GM21381 (cell line): ENCODE measurements at regions not wholly inside any gene's neighbourhood (a gene's known extent, or its start where the extent isn't known, plus 50 kb on each side); places are given as distances from the start of the nearest gene placed in this dataset.

Source experiments
- ATAC-seq: cut with Tn5 transposase; IDR thresholded peaks from one replicate; pipeline ENCODE4 v1.9.1; 2021; ENCODE audit warnings: mild to moderate bottlenecking, moderate library complexity; ENCODE audit not compliant: unreplicated experiment

GRCh38 chr7:47640265-47640664 is 58.4 kb upstream of the TNS3 start:
- ATAC-seq = no peak

- ATAC-seq = no peak
Observed at GRCh38 chr7:47639495-47640110, 57.7 kb upstream of the TNS3 start.

GRCh38 chr7:47638679-47639315 is 56.9 kb upstream of the TNS3 start:
- no peak for ATAC-seq

- ATAC-seq = no peak
Observed at GRCh38 chr7:47636433-47637175, 54.7 kb upstream of the TNS3 start.

GRCh38 chr7:47636081-47636432 is 54.1 kb upstream of the TNS3 start:
- ATAC-seq = no peak

- ATAC-seq = no peak
Observed at GRCh38 chr7:47635091-47636080, 53.5 kb upstream of the TNS3 start.

- ATAC-seq = no peak
Observed at GRCh38 chr7:47634273-47634672, 52.4 kb upstream of the TNS3 start.

- no peak for ATAC-seq
Observed at GRCh38 chr7:47633134-47633533, 51.2 kb upstream of the TNS3 start.
